ENCODE measurements at regions not wholly inside any gene's neighbourhood (a gene's known extent, or its start where the extent isn't known, plus 50 kb on each side); places are given as distances from the start of the nearest gene placed in this dataset.

- Histone ChIP-seq H3K9ac (ENCODE audit: low read depth, low read length) (no peak overlapping the region), H3K4me1 (ENCODE audit: control insufficient read depth, insufficient read depth, low read length) (peaks cover 9% of the 10 kb centered on the region), H3K56ac (ENCODE audit: extremely low read depth, insufficient read depth, low read length) (no peak overlapping the region), H2BK20ac (ENCODE audit: low read depth, low read length) (no peak overlapping the region), H4K8ac (ENCODE audit: low read depth in 2 of 2, low read length in 2 of 2) (no peak overlapping the region), H3K23ac (ENCODE audit: low read depth, low read length) (no peak overlapping the region), H3K9me1 (ENCODE audit: insufficient read depth, low read length) (no peaks in the 10 kb centered on the region), H3K79me1 (ENCODE audit: low read depth in 1 of 2, low read length in 2 of 2) (no peaks in the 10 kb centered on the region), H3K4me2 (ENCODE audit: low read depth, low read length) (no peak overlapping the region), H2BK5ac (ENCODE audit: low read depth, low read length, poor library complexity, severe bottlenecking) (no peak overlapping the region), H4K5ac (ENCODE audit: low read depth, low read length) (no peak overlapping the region), H3K9me3 (ENCODE audit: control insufficient read depth, insufficient read depth, low read length) (no peaks in the 10 kb centered on the region), H3K36me3 (ENCODE audit: control insufficient read depth, insufficient read depth, low read length) (no peaks in the 10 kb centered on the region), H3K4me3 (ENCODE audit: insufficient read depth, low read depth, low read length) (no peak overlapping the region), H3K14ac (replicated peaks; ENCODE audit: low read depth, low read length) (no peak overlapping the region), H3K4ac (ENCODE audit: low read depth, low read length) (no peak overlapping the region; the same call in 1 of the 2 replicates), H2AFZ (replicated peaks; ENCODE audit: low read length, poor library complexity) (no peak overlapping the region), H2BK15ac (ENCODE audit: low read depth, low read length) (no peak overlapping the region), H2BK120ac (ENCODE audit: low read depth, low read length) (no peak overlapping the region), H2AK9ac (replicated peaks; ENCODE audit: low read depth, low read length, poor library complexity) (no peak overlapping the region), H3K18ac (ENCODE audit: low read depth, low read length) (no peak overlapping the region), H4K91ac (ENCODE audit: insufficient read depth, low read depth, low read length) (no peak overlapping the region), H2AK5ac (ENCODE audit: low read depth, low read length) (no peak overlapping the region; the same call in 1 of the 2 replicates), H3K27ac (ENCODE audit: insufficient read depth, low read length) (no peak overlapping the region), H3K27me3 (ENCODE audit: control insufficient read depth, insufficient read depth, low read length) (no peaks in the 10 kb centered on the region), H4K20me1 (ENCODE audit: insufficient read depth, low read length) (no peaks in the 10 kb centered on the region)
- no peak for ATAC-seq (ENCODE audit: low read depth)
- no peak for DNase-seq
- 74% methylated on average over 3 of the region's 11 CpGs; no CpG with 5 or more reads in 1 of the 2 experiments for WGBS, 2 experiments (ENCODE audit: extremely low coverage in 2 of 2, insufficient read length in 1 of 2)
- intact Hi-C loops (cut with micrococcal nuclease) (loop anchor here (5.0 kb wide), 1 partner anchor 117 kb away; no protein-coding TSS in a partner anchor), dilution Hi-C loops (cut with HindIII; ENCODE audit: low sequenced_read_pairs, unreplicated experiment) (no loop called here), in situ Hi-C loops (cut with MboI; ENCODE audit: low sequenced_read_pairs) (loop anchor here (10.0 kb wide), 1 partner anchor 325 kb away; no protein-coding TSS in a partner anchor)
- CTCF ChIA-PET = no interaction called here
- POLR2A ChIA-PET (ENCODE audit: unreplicated experiment) = no interaction called here
- BruUV-seq (replicated peaks) = no TSS peak
- TF ChIP-seq CEBPB (IDR thresholded peaks at IDR 0.05; ENCODE audit: low read depth, low read length) (no peak), MXI1 (IDR thresholded peaks at IDR 0.05; ENCODE audit: borderline replicate concordance, low read depth, low read length) (no peak), FOS (IDR thresholded peaks at IDR 0.05; ENCODE audit: low read depth, low read length) (no peak), SMC3 (IDR thresholded peaks at IDR 0.05; ENCODE audit: low read depth, low read length) (no peak), RFX5 (IDR thresholded peaks at IDR 0.05; ENCODE audit: low read depth, low read length) (no peak), RCOR1 (IDR thresholded peaks at IDR 0.05; ENCODE audit: insufficient replicate concordance, low read length) (no peak), BHLHE40 (IDR thresholded peaks at IDR 0.05; ENCODE audit: low read depth, low read length) (no peak), ELK1 (IDR thresholded peaks at IDR 0.05; ENCODE audit: borderline replicate concordance, low read depth, low read length) (no peak), CHD1 (IDR thresholded peaks at IDR 0.05; ENCODE audit: low read depth, low read length) (no peak)
Observed at GRCh38 chr22:23519442-23520157, 60.5 kb downstream of the IGLL1 start.

Measured in IMR-90 (cell line).